OCI-LY7 (cell line): ENCODE measurements at regions not wholly inside any gene's neighbourhood (a gene's known extent, or its start where the extent isn't known, plus 50 kb on each side); places are given as distances from the start of the nearest gene placed in this dataset.
"Not testable (repeated sequence)": the region's sequence is repeated elsewhere in the genome, so short reads cannot be mapped to it uniquely, and the experiment has no call there.

Experiments used
- CTCF ChIP-seq: fragments of 200-600 bp; sonication (generic); conservative IDR thresholded peaks from 2 replicates; pipeline ENCODE4 v1.5.1; 2014; ENCODE audit warnings: mild to moderate bottlenecking, antibody characterized with exemption, low read length, moderate library complexity, mixed read lengths
- EZH2phosphoT487 ChIP-seq: fragments of 200-600 bp; sonication (generic); IDR thresholded peaks from 2 replicates; pipeline ENCODE4 v1.6.1; 2018; ENCODE audit warnings: low read depth, borderline replicate concordance, mild to moderate bottlenecking, mixed run types, antibody characterized with exemption, low read length, moderate library complexity, mixed read lengths

- not testable (repeated sequence) for TF ChIP-seq CTCF, EZH2phosphoT487
Observed at GRCh38 chr4:72840166-72840565, 229.3 kb downstream of the COX18 start.
